ENCODE measurements at regions not wholly inside any gene's neighbourhood (a gene's known extent, or its start where the extent isn't known, plus 50 kb on each side); places are given as distances from the start of the nearest gene placed in this dataset.

GRCh38 chr13:68369739-68370138 is 1139.6 kb upstream of the PCDH9 start:
- Mint-ChIP-seq H3K4me3 (no peak overlapping the region), H3K9me3 (peaks cover 22% of the 10 kb centered on the region), H3K27ac (no peak overlapping the region), H3K4me1 (ENCODE audit: low read depth) (no peaks in the 10 kb centered on the region), H3K27me3 (no peaks in the 10 kb centered on the region), H3K36me3 (ENCODE audit: low read depth) (no peaks in the 10 kb centered on the region)
- intact Hi-C loops (cut with micrococcal nuclease), result no loop called here
- ChIA-PET CTCF (interaction anchor here (1.2 kb wide), 1 partner anchor 8 kb away, joined by 3 read pairs; no protein-coding TSS in a partner anchor), POLR2A (no interaction called here)
- ATAC-seq (no peak), DNase-seq (no peak)
- TF ChIP-seq CTCF (IDR thresholded peaks at IDR 0.05), result no peak

GRCh38 chr13:68368922-68369321 is 1138.8 kb upstream of the PCDH9 start:
- TF ChIP-seq CTCF (IDR thresholded peaks at IDR 0.05), result no peak
- no peaks in the 10 kb centered on the region for H3K27me3 Mint-ChIP-seq
- H3K9me3 Mint-ChIP-seq, result peaks cover 22% of the 10 kb centered on the region
- H3K4me1 Mint-ChIP-seq (ENCODE audit: low read depth), result no peaks in the 10 kb centered on the region
- H3K27ac Mint-ChIP-seq, result no peak overlapping the region
- H3K4me3 Mint-ChIP-seq, result no peak overlapping the region
- ChIA-PET POLR2A (no interaction called here), CTCF (interaction anchor here (1.2 kb wide), 1 partner anchor 9 kb away, joined by 3 read pairs; no protein-coding TSS in a partner anchor)
- ATAC-seq, result no peak
- intact Hi-C loops (cut with micrococcal nuclease), result no loop called here
- DNase-seq, result no peak
- no peaks in the 10 kb centered on the region for H3K36me3 Mint-ChIP-seq (ENCODE audit: low read depth)

- intact Hi-C loops (cut with micrococcal nuclease), result no loop called here
- Mint-ChIP-seq H3K27me3 (no peaks in the 10 kb centered on the region), H3K4me3 (no peak overlapping the region), H3K27ac (no peak overlapping the region), H3K36me3 (ENCODE audit: low read depth) (no peaks in the 10 kb centered on the region), H3K4me1 (ENCODE audit: low read depth) (no peaks in the 10 kb centered on the region), H3K9me3 (peaks cover 1% of the 10 kb centered on the region)
- ChIA-PET CTCF (no interaction called here), POLR2A (no interaction called here)
- DNase-seq (no peak), ATAC-seq (no peak)
- no peak for TF ChIP-seq CTCF (IDR thresholded peaks at IDR 0.05)
Measured at GRCh38 chr13:68359105-68359504, 1129.0 kb upstream of the PCDH9 start.

- ChIA-PET CTCF (no interaction called here), POLR2A (no interaction called here)
- Mint-ChIP-seq H3K27me3 (no peaks in the 10 kb centered on the region), H3K4me1 (ENCODE audit: low read depth) (no peaks in the 10 kb centered on the region), H3K9me3 (peaks cover 6% of the 10 kb centered on the region), H3K4me3 (no peak overlapping the region), H3K27ac (no peak overlapping the region), H3K36me3 (ENCODE audit: low read depth) (no peaks in the 10 kb centered on the region)
- DNase-seq, result no peak
- TF ChIP-seq CTCF (IDR thresholded peaks at IDR 0.05), result no peak
- intact Hi-C loops (cut with micrococcal nuclease), result no loop called here
- ATAC-seq, result no peak
Measured at GRCh38 chr13:68358294-68358705, 1128.2 kb upstream of the PCDH9 start.

- intact Hi-C loops (cut with micrococcal nuclease), result no loop called here
Measured at GRCh38 chr13:68350554-68350953, 1120.4 kb upstream of the PCDH9 start.

More at GRCh38 chr13:68350554-68350953, 1120.4 kb upstream of the PCDH9 start:
- Mint-ChIP-seq H3K4me3 (no peak overlapping the region), H3K4me1 (ENCODE audit: low read depth) (no peaks in the 10 kb centered on the region), H3K36me3 (ENCODE audit: low read depth) (no peaks in the 10 kb centered on the region), H3K27me3 (no peaks in the 10 kb centered on the region), H3K9me3 (peaks cover 16% of the 10 kb centered on the region), H3K27ac (no peak overlapping the region)
- no peak for TF ChIP-seq CTCF (IDR thresholded peaks at IDR 0.05)
- no peak for DNase-seq
- POLR2A ChIA-PET, result no interaction called here
- CTCF ChIA-PET, result no interaction called here
- no peak for ATAC-seq

All from activated CD8-positive, alpha-beta T cell treated with anti-CD3 and anti-CD28 coated beads for 36 hours (primary cell).